Prostate gland (tissue), 2 donors: ENCODE measurements at regions not wholly inside any gene's neighbourhood (a gene's known extent, or its start where the extent isn't known, plus 50 kb on each side); places are given as distances from the start of the nearest gene placed in this dataset.

Source experiments
- DNase-seq: peaks from one replicate; pipeline ENCODE4 v3.0.0-alpha.2; 2019; ENCODE audit warnings: low spot score
- H3K27ac ChIP-seq, 2 donors: fragments of 200-600 bp; sonication (generic); 2 replicates each; pipeline ENCODE4 v1.5.1; 2017 to 2019
- H3K27me3 ChIP-seq: fragments of 200-600 bp; sonication (generic); replicated peaks from 2 replicates; pipeline ENCODE4 v1.5.1; 2019; ENCODE audit not compliant: insufficient read depth
- H3K36me3 ChIP-seq, 2 donors: fragments of 200-600 bp; sonication (generic); 1 replicate in 1 of 2; 2 replicates in 1 of 2; pipeline versions ENCODE4 v1.5.1 to v1.8.1; 2017 to 2019
- H3K4me1 ChIP-seq: fragments of 200-600 bp; sonication (generic); replicated peaks from 2 replicates; pipeline ENCODE4 v1.5.1; 2019
- H3K4me3 ChIP-seq, 2 donors: fragments of 200-600 bp; sonication (generic); 2 replicates each; pipeline ENCODE4 v1.5.1; 2017 to 2019
- H3K9me3 ChIP-seq: fragments of 200-600 bp; sonication (generic); 2 replicates; pipeline ENCODE4 v1.5.1; 2017
- POLR2A ChIP-seq: fragments of 450-650 bp; IDR thresholded peaks from one replicate; pipeline ENCODE4 v1.6.1; 2016; ENCODE audit warnings: antibody characterized with exemption, mild to moderate bottlenecking
- POLR2AphosphoS5 ChIP-seq: sonication (generic); formaldehyde crosslinking; IDR thresholded peaks from one replicate; pipeline ENCODE4 v1.6.1; 2017; ENCODE audit warnings: antibody characterized with exemption
- WGBS: methylation state at CpG from one replicate; pipeline ENCODE4 v1.1.5; 2018; 5-methylcytosine and 5-hydroxymethylcytosine counted together
- intact Hi-C: fragments of 100-400 bp; cut with DNase I; formaldehyde crosslinking; loops from one replicate; pipeline ENCODE4 v1.14.2; 2022
- TF ChIP-seq, protein P1 (sequence below), 4 experiments: fragments of 200-600 bp in 2 of 4; fragments of 450-650 bp in 2 of 4; sonication (generic) in 2 of 4; IDR thresholded peaks; 1 replicate in 3 of 4; 2 replicates in 1 of 4; pipeline ENCODE4 v1.5.1; 2016 to 2019; ENCODE audit warnings: antibody characterized with exemption in 4 of 4, mild to moderate bottlenecking in 2 of 4, moderate library complexity in 2 of 4

DNA sequence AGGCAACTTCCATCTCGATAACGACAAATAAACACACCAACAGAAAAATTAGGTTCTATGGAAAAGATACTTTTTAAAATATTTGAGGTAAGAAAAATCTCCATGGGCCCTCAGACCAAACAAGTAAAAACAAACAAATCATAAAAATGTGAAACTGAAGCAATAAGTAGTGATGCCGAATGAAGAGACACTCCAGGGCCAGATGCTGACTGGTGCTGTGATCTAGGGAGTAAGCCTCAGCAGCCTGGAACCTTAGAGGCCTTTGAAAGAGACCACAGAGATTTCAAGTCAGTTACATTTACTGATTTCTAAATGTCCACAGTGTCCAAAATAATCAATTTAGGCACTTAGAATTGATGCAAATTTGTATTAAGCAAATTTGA lies 1144.7 kb downstream of the CNTNAP5 start:
- no peak for DNase-seq
- Histone ChIP-seq H3K27me3 (no peaks in the 10 kb centered on the region), H3K36me3 (no peaks in the 10 kb centered on the region), H3K9me3 (no peaks in the 10 kb centered on the region), H3K27ac (no peak overlapping the region), H3K4me3 (no peak overlapping the region), H3K4me1 (no peaks in the 10 kb centered on the region)
- 80% methylated on average over 3 of the region's 3 CpGs for WGBS
- intact Hi-C loops, result no loop called here
- TF ChIP-seq, protein P1, sequence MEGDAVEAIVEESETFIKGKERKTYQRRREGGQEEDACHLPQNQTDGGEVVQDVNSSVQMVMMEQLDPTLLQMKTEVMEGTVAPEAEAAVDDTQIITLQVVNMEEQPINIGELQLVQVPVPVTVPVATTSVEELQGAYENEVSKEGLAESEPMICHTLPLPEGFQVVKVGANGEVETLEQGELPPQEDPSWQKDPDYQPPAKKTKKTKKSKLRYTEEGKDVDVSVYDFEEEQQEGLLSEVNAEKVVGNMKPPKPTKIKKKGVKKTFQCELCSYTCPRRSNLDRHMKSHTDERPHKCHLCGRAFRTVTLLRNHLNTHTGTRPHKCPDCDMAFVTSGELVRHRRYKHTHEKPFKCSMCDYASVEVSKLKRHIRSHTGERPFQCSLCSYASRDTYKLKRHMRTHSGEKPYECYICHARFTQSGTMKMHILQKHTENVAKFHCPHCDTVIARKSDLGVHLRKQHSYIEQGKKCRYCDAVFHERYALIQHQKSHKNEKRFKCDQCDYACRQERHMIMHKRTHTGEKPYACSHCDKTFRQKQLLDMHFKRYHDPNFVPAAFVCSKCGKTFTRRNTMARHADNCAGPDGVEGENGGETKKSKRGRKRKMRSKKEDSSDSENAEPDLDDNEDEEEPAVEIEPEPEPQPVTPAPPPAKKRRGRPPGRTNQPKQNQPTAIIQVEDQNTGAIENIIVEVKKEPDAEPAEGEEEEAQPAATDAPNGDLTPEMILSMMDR (IDR thresholded peaks at IDR 0.05), result no peak
- TF ChIP-seq POLR2AphosphoS5, result no peak
- no peak for TF ChIP-seq POLR2A

DNA sequence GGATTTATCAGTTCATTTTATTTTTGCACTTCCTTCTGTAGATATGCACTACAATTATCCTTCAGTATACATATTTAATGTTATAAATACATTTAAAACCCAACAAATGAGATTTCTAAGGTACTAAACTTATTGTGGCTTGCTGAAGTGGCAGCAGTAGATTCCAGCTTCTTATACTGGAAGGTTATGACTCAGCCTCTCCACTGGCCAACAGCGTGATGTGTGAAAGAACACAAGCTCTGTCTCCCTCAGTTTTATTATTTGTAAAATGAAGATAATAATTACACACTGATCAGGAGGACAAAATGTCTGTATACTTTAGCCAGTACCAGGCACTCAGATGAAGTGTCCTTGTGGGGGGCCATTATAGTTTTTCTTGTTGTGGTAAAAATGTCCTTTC lies 1147.1 kb downstream of the CNTNAP5 start:
- intact Hi-C loops, result no loop called here
- H3K4me1 ChIP-seq, result no peaks in the 10 kb centered on the region
- H3K27ac ChIP-seq, result no peak overlapping the region
- 67% methylated on average over 1 of the region's 1 CpG for WGBS
- TF ChIP-seq, protein P1 (IDR thresholded peaks at IDR 0.05), result no peak
- TF ChIP-seq POLR2A (no peak), POLR2AphosphoS5 (no peak)
- H3K36me3 ChIP-seq, result no peaks in the 10 kb centered on the region
- no peak for DNase-seq
- H3K9me3 ChIP-seq, result no peaks in the 10 kb centered on the region
- H3K27me3 ChIP-seq, result no peaks in the 10 kb centered on the region
- H3K4me3 ChIP-seq, result no peak overlapping the region

DNA sequence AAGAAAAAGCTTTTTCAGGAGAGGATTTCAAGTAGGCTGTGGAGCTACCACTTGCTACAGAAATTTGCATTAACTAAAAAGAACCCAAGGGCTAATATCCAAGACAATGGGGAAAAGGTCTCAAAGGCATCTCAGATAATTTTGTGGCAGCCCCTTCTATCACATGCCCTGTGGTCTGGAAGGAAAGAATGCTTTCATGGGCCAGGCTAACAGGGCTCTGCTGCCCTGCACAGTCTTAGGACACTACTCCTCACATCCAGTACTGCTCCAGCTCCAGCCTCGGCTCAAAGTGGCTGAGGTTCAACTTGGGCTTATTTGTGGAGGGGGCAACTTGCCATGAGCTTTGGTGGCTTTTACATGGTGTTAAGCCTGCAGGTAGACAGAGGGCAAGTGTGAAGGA lies 1150.3 kb downstream of the CNTNAP5 start:
- no peak for TF ChIP-seq POLR2A
- WGBS, result 92% methylated on average over 1 of the region's 1 CpG
- intact Hi-C loops, result no loop called here

DNA sequence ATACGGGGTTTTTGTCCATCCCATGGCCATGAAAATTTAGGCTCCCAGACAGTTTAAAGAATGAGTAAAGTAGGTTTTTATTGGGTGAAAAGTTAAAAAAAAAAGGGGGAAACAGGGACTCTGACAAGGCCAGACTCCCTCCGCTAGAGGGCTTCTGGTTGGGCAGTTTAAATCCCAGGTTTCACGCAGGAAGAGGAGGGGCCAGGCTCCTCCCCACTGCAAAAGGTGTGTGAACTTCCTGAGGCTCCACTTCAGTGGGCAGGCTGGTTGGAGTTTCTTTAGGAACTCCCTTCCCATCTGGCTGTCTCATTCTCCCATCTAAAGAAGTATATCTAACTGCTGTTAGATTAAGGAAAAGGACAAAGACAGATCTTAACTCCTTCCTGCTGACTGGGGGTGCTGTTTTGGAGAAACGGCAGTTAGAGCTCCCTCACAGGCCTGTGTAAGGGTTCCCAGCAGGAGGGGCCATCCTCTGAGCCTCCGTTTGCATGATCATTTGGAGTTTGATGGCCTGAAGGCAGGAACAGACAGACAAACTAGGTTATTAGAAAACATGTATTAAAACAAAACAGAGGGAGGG lies 1160.7 kb downstream of the CNTNAP5 start:
- no peak for TF ChIP-seq POLR2A
- no peak for TF ChIP-seq POLR2AphosphoS5
- TF ChIP-seq, protein P1 (IDR thresholded peaks at IDR 0.05), result no peak
- no peak for DNase-seq
- 67% methylated on average over 5 of the region's 5 CpGs for WGBS

More for the DNA sequence above, 1150.3 kb downstream of the CNTNAP5 start:
- Histone ChIP-seq H3K9me3 (no peaks in the 10 kb centered on the region), H3K4me3 (no peak overlapping the region), H3K27ac (no peak overlapping the region), H3K4me1 (no peaks in the 10 kb centered on the region), H3K27me3 (no peaks in the 10 kb centered on the region), H3K36me3 (no peaks in the 10 kb centered on the region)
- DNase-seq, result no peak

DNA sequence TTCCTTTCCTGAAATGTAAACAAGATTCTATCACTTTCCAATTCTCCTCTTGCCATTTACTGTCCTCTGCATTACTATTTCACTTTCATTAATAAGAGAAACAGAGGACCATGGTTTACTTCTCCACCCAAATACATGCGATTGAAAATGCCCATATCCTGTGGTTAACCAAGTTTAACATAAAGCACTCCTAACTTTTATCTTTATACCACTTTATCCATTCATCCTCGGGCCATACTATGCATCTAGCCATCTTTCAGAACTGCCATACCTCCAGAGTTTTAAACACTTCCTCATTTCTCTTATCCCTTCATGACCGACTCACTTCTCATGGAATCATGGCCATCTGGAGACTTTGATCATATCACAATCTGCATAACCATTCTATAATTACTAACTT lies 1182.3 kb downstream of the CNTNAP5 start:
- no peak for DNase-seq
- Histone ChIP-seq H3K4me1 (no peaks in the 10 kb centered on the region), H3K4me3 (no peak overlapping the region), H3K36me3 (no peaks in the 10 kb centered on the region), H3K9me3 (no peaks in the 10 kb centered on the region), H3K27me3 (no peaks in the 10 kb centered on the region), H3K27ac (no peak overlapping the region)
- intact Hi-C loops, result no loop called here
- WGBS, result 97% methylated on average over 3 of the region's 3 CpGs
- TF ChIP-seq, protein P1 (IDR thresholded peaks at IDR 0.05), result no peak
- no peak for TF ChIP-seq POLR2A

More for the DNA sequence above, 1160.7 kb downstream of the CNTNAP5 start:
- Histone ChIP-seq H3K9me3 (no peaks in the 10 kb centered on the region), H3K27me3 (no peaks in the 10 kb centered on the region), H3K4me1 (no peaks in the 10 kb centered on the region), H3K36me3 (no peaks in the 10 kb centered on the region), H3K27ac (no peak overlapping the region), H3K4me3 (no peak overlapping the region)
- intact Hi-C loops, result no loop called here
